HG02610 (cell line): ENCODE measurements at regions not wholly inside any gene's neighbourhood (a gene's known extent, or its start where the extent isn't known, plus 50 kb on each side); places are given as distances from the start of the nearest gene placed in this dataset.
"Not testable (repeated sequence)": the region's sequence is repeated elsewhere in the genome, so short reads cannot be mapped to it uniquely, and the experiment has no call there.

Experiments
- ATAC-seq: cut with Tn5 transposase; IDR thresholded peaks from one replicate; pipeline ENCODE4 v1.9.1; 2021; ENCODE audit warnings: mild to moderate bottlenecking, moderate library complexity; ENCODE audit not compliant: unreplicated experiment

DNA sequence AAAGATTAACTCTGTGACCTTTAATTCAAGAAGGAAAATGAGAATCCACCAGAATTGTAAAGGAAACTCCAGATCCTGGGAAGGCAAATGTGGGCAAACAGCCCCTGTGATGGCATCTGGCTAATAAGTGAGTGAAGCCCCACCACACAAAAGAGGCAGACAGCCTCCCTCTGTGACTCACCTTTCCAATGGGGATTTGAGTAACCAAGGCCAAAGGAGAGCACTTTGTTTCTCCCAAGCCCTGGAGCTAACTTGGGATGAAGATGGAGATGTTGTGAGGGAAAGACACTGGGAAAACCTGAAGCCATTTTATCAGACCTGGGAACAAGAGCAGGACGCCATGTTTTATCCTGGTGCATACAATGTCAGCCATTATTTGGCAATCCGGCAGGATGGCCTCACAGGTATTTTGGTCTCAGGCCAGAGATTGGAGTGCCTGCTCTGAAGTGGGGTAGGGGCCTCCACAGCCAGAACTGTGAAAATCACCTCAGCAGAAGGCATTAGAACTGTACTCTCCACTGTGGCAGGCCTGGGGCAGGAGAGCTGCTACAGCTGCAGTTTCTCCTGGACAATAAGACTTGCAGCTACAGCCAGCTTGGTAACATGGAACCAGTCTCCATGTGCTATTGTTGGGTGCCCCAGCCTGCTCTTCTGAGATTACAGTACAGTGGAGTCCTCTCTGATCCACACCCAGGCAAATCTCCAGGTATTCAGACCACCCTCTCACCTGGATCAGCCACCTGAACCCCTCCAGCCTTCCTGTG lies 96.6 kb upstream of the PCED1B start:
- ATAC-seq, result no peak

DNA sequence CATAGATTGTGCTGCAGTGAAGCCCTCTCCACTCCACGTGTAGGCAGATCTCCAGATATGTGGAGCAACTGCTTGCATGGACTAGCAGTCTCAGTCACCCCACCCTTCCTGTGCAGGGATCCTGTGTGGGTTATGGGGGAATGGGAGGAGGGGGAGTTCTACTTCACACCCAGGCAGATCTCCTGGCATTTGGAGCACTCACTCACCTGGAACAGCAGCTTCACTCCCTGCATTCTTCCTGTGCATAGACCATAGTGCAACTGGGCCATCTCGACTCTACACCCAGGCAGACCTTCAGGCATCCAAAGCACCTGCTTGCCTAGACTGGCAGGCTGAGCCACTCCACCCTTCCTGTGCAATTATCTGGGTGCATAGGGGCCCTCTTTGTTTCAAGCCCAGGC lies 96.0 kb upstream of the PCED1B start:
- ATAC-seq, result no peak

DNA sequence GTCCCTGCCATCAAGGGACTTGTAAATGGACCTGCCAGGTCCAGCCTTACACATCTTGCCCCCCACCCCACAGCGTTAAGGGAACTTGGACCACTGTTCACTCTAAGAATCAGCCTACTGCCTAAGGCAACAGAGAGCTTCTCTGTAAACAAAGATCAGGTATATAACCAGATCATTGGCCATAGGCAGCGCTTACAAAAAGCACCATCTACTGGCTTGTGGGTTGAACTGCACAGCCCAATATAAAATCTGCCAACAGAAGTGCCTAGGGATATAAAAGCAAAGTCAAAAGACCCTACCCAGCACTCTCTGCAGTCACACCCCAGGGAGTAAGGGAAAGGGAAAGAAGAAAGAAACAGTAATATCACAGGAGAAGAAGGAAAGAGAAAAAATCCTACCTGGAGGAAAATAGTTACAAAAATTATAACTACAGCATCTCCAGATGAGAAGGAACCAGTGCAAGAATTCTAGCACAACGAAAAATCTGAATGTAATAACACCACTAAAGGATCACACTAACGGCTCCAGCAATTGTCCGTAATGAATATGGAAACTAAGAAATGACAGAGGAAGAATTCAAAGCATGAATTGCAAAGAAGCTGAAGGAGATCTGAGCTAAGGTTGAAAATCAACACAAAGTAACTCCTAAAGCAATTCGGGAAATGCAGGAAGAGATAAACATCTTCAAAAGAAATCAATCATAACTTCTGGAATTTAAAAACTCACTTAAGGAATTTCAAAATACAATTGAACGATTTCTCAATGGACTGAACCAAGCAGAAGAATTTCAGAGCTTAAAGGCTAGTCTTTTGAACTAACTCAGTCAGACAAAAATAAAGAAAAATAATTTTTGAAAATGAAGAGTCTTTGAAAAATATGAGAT lies 95.2 kb upstream of the PCED1B start:
- peak; percentile 78 for ATAC-seq

DNA sequence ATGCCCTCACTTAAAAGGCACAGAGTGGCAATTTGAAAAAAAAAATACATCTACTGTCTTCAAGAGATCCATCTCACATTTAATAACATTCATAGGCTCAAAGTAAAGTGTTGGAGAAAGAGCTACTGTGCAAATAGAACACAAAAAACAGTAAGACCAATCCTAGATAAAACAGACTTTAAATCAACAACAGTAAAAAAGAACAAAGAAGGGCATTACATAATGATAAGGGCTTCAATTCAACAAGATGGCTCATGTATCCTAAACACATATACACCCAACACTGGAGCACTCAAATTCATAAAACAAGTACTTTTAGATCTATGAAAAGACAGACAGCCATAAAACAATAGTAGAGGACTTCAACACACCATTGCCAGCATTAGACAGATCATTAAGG lies 93.6 kb upstream of the PCED1B start:
- ATAC-seq, result no peak

DNA sequence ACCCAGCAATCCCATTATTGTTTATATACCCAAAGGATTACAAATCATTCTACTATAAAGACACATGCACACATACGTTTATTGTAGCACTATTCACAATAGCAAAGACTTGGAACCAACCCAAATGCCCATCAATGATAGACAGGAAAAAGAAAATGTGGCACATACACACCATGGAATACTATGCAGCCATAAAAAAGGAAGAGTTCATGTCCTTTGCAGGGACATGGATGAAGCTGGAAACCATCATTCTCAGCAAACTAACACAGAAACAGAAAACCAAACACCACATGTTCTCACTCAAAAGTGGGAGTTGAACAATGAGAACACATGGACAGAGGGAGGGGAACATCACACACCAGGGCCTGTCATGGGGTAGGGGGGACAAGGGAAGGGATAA lies 91.3 kb upstream of the PCED1B start:
- not testable (repeated sequence) for ATAC-seq

DNA sequence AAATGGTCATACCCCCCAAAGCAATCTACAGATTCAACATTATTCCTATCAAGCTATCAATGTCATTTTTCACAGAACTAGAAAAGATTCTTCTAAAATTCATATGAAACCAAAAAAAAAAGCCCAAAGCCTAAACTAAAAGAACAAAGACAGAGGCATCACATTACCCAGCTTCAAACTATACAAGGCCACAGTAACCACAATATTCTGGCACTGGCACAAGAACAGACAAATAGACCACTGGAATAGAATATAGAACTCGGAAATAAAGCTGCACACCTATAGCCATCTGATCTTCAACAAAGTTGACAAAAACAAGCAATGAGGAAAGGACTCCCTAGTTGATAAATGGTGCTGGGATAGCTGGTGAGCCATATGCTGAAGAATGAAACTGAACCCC lies 89.2 kb upstream of the PCED1B start:
- no peak for ATAC-seq

DNA sequence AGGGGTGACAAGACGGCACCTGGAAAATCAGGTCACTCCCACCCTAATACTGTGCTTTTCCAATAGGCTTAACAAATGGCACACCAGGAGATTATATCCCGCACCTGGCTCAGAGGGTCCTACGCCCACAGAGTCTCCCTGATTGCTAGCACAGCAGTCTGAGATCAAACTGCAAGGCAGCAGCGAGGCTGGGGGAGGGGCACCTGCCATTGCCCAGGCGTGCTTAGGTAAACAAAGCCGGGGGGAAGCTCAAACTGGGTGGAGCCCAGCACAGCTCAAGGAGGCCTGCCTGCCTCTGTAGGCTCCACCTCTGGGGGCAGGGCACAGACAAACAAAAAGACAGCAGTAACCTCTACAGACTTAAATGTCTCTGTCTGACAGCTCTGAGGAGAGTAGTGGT lies 87.4 kb upstream of the PCED1B start:
- not testable (repeated sequence) for ATAC-seq

DNA sequence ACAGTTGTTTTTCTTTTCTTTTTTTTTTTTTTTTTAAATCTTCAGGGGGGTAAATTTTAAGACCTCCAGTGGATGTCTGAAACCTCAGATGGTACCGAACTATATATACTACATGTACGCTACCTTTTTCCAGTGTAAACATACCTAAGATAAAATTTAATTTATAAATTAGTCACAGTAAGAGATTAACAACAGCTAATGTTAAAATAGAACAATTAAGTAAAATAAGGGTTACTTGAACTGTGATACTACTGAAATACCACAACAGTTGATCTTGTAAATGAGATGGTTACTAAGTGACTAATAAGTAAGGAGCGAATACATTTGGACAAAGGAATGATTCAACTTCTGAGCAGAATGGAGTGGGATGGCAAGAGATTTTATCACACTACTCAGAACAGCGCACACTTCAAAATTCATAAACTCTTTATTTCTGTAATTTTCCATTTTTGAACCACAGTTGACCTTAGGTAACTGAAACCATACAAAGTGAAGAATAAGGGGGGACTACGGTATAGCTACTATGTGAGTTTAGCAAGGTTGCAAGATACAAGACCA lies 80.5 kb upstream of the PCED1B start:
- no peak for ATAC-seq

DNA sequence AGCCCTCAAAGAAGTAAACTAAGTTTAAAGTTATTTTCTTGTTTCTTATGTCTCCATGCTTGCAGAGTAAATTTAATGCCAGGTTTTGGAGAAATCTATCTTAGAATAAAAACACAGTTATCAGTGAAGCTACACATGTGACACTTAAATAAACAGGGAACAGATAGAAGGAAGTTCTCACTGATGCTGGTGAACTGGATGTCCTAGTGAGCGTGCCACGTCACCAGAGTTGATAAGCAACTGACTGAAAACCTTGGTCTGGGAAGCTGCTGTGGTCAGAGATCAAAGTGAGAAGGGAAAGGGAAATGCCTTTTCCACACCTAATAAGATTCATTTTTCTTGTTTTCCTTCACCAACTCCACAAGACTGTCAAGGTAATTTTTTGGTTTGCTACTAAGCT lies 74.8 kb upstream of the PCED1B start:
- ATAC-seq, result no peak

DNA sequence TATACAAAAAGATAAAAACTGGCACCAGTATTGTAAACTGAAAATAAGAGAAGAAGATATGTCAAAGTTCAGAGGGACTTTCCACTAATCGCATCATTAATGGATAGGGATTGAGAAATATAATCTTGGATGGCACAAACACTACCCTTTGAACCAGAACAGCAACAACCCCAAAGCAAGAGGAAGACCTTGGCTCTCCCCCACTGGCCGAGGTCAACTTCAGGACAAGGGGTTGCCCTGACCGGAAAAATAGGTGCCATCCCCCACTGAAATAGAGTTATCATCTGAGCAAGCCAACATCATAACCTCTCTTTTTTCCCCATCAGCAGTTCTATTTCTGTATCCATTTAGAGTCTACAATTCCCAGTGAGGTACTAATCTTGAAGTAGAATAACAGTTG lies 72.4 kb upstream of the PCED1B start:
- ATAC-seq, result no peak

DNA sequence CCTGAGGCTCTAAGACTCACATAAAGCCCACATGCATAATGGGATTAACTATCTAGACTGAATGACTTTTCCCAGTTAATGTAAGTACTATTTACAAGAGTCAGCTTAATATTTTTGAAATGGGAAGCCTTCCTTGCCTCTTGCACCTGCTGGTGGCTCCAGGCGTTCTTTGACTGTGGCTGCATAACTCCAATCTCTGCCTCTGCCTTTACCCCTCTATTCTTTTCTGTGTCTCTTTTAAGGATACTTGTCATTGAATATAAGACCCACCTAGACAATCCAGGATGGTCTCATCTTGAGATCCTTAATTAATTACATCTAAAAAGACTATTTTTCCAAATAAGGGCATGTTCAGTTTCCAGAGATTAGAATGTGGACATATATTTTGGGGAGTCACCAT lies 66.9 kb upstream of the PCED1B start:
- no peak for ATAC-seq

DNA sequence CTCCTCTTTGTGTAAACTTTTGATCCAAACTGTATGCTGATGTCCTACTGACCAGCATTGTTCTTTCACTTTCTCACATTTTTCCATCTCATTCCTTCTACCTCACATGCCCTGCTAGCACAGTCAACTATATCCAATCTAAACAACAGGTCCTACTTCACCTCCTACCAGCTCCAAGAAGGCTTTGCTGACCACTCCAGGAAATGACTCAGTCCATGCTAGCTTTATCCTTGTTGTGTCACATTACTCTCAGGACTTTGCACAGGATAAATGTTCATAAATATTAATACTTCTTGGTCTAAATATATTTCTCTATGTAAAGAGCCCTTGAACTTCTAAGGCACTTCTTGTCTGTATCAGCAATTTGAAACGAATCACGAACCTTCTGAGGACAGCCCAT lies 64.9 kb upstream of the PCED1B start:
- ATAC-seq, result no peak

DNA sequence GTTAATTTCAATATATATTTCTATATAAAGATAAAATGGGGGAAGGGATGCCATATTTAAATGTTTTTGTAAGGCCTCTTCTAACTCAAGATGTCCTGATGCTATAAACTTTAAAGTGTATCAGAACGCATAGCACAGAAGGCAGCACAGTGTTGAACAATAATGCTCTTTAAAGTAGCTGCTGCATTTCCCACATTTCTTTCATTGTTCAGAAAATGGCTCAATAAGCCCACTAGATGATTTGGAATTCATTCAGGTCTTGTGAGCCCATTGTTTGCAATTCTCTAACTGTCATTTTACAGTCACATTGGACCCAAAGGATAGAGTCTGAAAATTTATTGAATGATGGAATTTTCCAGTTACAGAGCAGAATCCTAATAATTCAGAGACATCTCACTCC lies 64.0 kb upstream of the PCED1B start:
- no peak for ATAC-seq

DNA sequence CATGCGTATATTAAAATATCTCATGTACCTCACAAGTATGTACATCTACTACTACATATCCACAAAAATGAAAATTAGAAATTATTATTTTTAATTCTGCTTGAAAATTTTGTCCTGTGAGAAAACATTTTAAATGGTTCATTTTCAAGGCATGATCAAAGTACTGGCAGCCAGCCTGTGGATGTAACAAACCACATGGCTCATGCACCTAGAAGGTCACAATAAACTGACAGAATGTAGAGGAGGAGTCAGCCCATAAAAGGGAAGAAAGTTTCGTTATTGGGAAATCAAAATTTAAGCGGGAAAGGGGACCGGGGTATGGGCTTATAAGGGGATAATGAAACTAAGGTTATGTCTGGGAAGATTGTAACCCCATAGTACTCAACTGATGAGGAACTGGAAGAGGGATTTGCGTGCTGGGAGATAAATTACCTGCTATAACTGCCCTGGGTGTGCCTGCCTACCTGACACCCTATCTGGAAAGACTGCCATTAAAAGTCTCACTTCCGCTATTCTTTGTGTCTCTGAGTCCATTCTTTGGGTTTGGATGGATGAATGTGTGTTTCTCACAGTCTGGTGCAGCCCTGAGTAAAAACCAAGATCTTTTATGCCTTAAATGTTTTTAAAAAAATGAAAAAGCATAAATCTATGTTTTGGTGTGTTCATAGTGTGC lies 62.2 kb upstream of the PCED1B start:
- no peak for ATAC-seq

DNA sequence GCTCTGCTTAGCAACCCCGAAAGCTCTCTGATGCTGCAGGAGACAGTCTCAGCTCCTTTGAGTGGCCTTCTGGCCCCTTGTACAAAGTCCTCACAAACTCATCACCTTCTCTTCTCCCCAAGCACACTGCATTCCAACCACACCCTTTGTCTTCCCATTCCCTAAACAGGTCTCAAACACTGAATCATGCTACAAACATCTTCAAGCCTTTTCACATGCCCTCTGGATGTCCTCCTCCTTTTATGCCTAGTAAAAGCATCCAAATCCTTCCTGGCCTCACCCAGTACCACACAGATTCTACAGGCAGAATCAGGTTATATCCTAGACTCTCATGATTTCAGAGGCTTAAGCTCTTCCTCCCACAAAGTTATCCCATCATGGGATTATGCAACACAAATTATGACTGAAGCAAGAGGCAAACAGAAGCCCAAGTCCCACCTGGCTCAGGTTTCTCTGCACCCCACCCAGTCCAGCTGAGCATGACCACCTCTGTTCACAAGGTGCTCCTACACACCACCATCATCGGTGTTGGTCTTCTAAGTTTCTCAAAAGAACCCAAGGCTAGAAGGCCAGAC lies 61.4 kb upstream of the PCED1B start:
- no peak for ATAC-seq

DNA sequence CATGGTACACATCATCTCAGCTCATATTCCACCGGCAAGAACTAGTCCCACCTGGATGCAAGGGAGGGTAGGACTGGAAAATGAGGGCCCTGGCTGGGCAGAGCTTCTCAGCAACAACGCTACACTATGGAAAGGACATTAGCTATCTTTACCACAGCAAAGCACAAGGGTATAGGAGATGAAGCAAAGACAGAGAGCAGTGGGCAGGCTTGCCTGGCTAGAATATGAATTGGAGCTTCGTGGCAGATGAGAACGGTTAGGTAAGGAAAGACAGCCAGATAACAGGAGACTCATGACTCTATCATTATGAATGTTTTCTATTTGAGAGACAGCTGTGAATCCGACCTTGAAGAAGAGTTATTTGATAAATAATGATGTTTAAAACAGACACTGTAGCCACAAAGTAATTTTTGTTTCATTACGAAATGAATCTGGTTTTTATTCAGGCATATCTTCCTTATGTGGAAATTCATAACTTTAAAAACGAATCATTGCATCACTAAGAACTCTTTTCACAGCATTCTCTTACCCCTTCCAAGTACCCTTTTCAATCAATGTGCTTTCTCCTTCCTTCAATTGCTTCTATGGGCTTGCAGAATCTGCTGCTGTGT lies 59.1 kb upstream of the PCED1B start:
- ATAC-seq, result no peak

DNA sequence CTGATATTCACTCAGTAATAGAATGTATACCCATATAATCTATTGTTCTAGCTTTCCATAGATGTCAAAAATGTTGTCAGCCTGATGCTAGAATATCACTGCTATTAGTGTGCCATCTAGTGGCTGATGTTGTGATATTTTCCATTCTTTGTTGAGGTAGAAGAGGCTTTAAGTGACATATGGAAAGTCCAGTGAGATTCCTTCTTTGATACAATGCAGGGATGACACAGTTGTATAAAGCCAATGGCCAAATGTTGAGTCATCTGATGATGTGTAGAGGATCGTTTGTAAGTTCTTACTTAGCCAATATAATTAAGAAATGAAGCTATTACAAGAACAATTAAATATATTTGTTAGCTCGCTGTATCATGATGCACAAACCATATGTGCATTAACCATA lies 58.1 kb upstream of the PCED1B start:
- ATAC-seq, result no peak

DNA sequence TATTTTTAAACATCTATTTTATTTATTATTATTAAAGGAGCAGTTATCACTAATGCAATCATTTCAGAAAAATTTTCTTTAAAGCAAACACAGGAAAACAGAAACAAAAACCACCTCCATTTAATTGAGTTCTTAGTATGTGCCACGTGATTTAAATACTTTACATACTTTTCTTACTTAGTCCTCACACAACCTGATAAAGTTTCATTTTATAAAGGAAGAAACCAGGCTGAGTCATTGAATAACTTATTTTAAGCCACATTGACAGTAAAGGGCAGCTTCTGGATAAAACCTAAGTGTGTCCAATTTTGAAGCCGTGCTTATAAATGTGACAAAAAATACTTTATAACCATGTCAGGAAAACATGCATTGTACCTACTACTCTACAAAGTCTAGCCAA lies 57.1 kb upstream of the PCED1B start:
- ATAC-seq, result no peak

DNA sequence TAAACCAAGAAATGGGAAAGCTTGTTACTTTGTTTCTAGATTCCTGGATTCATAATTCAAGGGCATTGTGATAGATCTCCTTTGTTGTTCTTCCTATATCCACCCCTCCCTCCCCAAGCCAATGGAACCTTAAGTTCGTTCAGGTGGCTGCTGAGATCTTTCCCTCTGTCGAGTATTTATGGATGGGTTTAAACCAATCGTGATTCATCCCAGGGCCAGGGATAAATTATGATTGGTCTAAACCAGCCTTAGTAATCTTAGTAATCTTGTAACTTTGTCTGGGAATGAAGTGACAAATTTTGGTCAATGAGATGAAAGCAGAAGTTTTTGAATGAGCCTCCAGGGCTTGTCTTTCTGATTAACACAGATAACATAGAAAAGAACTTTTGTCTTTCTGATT lies 56.1 kb upstream of the PCED1B start:
- ATAC-seq, result no peak

DNA sequence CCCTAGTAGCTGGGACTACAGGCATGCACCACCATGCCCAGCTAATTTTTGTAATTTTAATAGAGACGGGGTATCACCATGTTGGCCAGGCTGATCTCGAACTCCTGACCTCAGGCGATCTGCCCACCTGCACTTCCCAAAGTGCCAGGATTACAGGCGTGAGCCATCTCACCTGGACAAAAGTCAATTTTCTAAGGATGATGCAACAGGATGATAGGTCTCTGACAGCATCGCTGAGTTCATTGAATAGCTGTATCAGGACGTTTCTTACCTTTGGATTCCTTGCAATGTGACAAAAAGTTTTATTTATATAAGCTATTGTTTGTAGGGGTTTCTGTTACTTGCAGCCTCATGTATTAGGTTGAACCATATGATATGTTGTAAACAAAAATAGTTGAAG lies 55.5 kb upstream of the PCED1B start:
- ATAC-seq, result no peak

DNA sequence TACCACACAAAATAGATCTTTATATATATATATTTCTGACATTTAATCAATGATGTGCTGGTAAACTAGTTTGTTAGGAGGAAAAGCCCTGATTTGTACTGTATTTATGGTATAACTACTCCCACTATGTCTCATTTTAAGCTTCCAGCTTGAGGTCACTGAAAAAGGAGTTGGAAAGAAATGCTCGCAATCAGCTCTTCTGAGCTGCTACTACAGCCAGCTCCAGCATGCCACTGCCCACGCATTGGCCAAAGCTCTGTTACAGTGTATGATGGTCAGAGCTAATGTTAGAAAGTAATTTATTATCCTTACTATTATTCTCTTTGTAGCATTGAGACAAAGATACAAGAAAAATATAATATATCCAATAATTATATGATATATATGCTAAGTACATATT lies 55.0 kb upstream of the PCED1B start:
- no peak for ATAC-seq
